NCI-H2107 treated with DMSO at 0.1 percent for 48 hours (cell line): ENCODE measurements at regions not wholly inside any gene's neighbourhood (a gene's known extent, or its start where the extent isn't known, plus 50 kb on each side); places are given as distances from the start of the nearest gene placed in this dataset.
"Not testable (repeated sequence)": the region's sequence is repeated elsewhere in the genome, so short reads cannot be mapped to it uniquely, and the experiment has no call there.

Experiments
- DNase-seq: peaks from one replicate; lab custom pipeline; 2025; ENCODE audit not compliant: unreplicated experiment; lab: John Stamatoyannopoulos, UW

DNA sequence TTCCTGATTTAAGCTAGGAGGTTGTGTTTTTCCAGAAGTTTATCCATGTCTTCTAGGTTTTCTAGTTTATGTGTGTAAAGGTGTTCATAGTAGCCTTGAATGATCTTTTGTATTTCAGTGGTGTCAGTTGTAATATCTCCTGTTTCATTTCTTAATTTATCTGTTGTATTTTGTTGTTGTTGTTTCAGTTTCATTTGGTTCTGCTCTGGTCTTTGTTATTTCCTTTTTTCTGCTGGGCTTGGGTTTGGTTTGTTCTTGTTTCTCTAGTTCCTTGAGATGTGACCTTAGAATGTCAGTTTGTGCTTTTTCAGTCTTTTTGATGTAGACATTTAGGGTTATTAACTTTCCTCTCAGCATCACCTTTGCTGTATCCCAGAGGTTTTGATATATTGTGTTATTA is 62.8 kb downstream of the SCP2D1 start:
- DNase-seq = not testable (repeated sequence)

- DNase-seq = no peak
These were observed 65.7 kb downstream of the SCP2D1 start for GRCh38 chr20:18879262-18879661.

- DNase-seq = no peak
These were observed 73.2 kb downstream of the SCP2D1 start for GRCh38 chr20:18886756-18887155.

GRCh38 chr20:18901980-18902737 is 88.6 kb downstream of the SCP2D1 start:
- no peak for DNase-seq

- DNase-seq = no peak
These were observed 90.6 kb downstream of the SCP2D1 start for GRCh38 chr20:18904192-18904591.

GRCh38 chr20:18904624-18905023 is 91.0 kb downstream of the SCP2D1 start:
- peak; percentile 12 for DNase-seq

- no peak for DNase-seq
These were observed 92.5 kb downstream of the SCP2D1 start for GRCh38 chr20:18906046-18906445.

- no peak for DNase-seq
These were observed 93.8 kb downstream of the SCP2D1 start for GRCh38 chr20:18907353-18907752.

DNA sequence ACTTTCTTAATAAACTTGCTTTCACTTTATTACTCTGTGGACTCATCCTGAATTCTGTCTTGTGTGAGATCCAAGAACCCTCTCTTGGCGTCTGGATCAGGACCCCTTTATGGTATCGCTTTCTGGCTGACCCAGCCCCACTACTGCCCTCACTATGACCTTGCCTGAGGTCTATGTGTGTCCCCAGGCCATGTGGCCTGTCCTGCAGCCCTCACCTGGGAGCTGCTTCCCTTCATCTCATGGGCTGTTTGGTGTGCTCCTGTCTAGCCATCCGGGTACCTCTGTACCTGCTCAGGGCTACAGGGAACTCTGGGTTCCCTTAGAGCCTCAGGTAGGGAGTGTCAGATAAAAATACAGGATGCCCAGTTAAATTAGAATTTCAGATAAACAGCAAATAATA is 94.5 kb downstream of the SCP2D1 start:
- no peak for DNase-seq

GRCh38 chr20:18909254-18909653 is 95.7 kb downstream of the SCP2D1 start:
- DNase-seq = no peak

GRCh38 chr20:18913701-18914100 is 100.1 kb downstream of the SCP2D1 start:
- DNase-seq = no peak

GRCh38 chr20:18914796-18915195 is 101.2 kb downstream of the SCP2D1 start:
- DNase-seq = no peak

DNA sequence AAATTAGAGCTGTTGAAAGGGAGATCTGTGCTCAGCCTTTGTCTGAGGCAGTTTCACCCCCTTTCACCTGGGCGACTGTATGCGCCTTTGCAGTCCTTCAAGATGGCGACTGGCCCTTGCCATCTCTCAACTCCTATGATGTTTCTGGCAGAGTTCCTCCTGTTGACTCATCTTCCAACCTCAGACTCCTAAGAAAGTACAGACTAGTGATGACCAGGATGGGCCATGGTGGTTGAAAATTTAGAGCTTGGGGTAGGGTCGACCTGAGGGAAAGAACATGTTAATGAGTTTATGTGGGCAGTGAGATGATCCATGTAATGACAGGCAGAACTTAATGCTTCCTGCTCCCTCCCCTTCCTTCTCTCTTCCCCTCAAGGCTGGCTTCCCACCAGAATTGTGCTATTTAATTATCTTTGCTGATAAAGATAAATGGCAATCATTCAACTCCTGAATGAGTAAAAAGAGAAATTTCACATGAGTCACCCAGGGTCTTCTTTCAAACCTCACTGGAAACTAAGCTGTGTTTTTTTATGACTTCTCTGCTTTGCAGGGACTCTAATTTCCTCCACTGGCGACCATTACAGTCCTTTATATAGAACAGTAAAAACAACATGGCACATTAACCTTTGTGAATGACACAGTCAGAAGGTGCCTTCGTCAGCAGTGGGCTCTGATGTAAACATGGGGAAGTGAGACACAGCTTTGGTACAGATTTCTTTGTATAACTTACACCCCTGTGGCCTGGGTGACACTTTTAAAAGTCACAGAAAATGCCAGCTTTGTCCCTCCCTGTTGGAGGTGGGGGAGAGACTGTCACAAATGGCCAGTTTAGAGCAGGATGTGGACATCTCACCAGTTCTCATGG is 103.5 kb downstream of the SCP2D1 start:
- no peak for DNase-seq

- no peak for DNase-seq
These were observed 106.4 kb downstream of the SCP2D1 start for GRCh38 chr20:18919996-18920395.

- no peak for DNase-seq
These were observed 107.7 kb downstream of the SCP2D1 start for GRCh38 chr20:18921291-18921690.

GRCh38 chr20:18922251-18922650 is 108.7 kb downstream of the SCP2D1 start:
- no peak for DNase-seq

GRCh38 chr20:18922898-18923297 is 109.3 kb downstream of the SCP2D1 start:
- DNase-seq = no peak

GRCh38 chr20:18926965-18927364 is 113.4 kb downstream of the SCP2D1 start:
- no peak for DNase-seq

DNA sequence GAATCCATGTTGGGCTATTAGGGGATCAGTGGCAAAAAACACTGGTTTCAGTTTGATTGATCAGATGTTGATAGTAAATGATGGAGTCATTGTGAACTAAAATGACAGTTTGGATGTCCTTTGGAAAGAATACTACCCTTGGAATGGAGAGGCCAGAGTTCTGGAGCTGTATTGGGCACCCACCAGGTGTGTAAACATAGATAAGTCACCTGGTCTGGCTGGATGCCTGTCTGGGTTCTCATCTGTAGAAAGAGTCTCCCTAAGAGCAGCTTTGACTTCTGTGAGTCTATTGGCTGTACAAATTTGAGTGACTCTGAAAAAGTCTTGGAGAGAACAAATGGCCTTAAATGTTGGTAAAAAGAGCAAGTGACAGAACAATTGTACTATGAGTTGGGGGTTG is 115.0 kb downstream of the SCP2D1 start:
- no peak for DNase-seq

- DNase-seq = no peak
These were observed 116.2 kb downstream of the SCP2D1 start for GRCh38 chr20:18929800-18930199.

DNA sequence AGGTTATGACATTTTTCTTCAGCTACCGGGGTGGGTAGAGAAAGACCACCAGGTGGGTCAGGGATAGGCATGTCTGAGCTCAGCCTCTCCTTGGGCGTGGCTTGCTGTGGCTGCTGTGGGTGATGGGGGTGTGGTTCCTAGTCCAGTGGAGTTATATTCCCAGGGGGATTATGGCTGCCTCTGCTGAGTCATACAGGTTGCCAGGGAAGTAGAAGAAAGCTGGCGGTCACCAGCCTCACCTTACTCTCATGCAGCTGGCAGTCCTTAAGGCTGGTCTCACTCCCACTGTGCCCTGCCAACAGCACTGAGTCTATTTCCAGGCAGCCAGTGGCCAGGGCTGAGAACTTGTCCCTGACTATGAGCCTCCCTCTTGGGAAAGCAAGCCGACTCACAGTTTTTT is 130.0 kb downstream of the SCP2D1 start:
- peak; percentile 1 for DNase-seq

DNA sequence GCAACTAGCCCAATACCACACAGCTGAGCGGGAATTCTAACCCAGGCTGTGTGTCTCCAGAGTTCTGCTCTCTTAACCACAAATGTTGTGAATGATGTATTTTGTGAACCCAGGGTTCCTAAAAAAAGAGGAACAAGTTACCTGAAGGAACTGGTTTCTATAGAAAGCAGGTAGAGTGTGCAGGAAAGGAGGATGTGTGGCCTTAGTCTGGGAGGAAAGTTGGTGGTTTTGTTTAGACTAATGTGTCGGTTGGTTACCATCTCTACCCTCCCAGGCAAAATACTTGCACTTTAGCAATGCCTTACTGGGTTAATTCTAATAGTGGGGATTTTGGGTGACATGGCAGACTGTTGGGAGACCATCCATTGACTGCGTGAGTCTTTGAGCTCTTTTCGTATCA is 143.3 kb downstream of the SCP2D1 start:
- no peak for DNase-seq
